GM12878 (cell line): ENCODE measurements at regions not wholly inside any gene's neighbourhood (a gene's known extent, or its start where the extent isn't known, plus 50 kb on each side); places are given as distances from the start of the nearest gene placed in this dataset.

Experiments used
- ATAC-seq: fragments of 200-7000 bp; cut with Tn5 transposase; 3 replicates; pipeline ENCODE4 v1.9.1; 2020; ENCODE audit warnings: mild to moderate bottlenecking, moderate library complexity
- BruUV-seq: library from RNA; stranded (reverse); fragments of 400-500 nt; replicated peaks from 2 replicates; lab custom pipeline; 2021; lab: Mats Ljungman, UMichigan
- CTCF ChIA-PET: fragments of 300-600 bp; sonication (Branson Sonifier 250); formaldehyde crosslinking; extraction: SDS; loops from one replicate; lab custom pipeline; 2021; ENCODE audit warnings: inconsistent platforms; lab: Yijun Ruan, JAX
- POLR2A ChIA-PET: fragments of 350-600 bp; formaldehyde crosslinking; extraction: SDS; loops from one replicate; lab custom pipeline; 2021; ENCODE audit warnings: inconsistent platforms; lab: Charles Lee
- RAD21 ChIA-PET: fragments of 300-600 bp; sonication (Branson Sonifier 250); formaldehyde crosslinking; loops from one replicate; lab custom pipeline; 2023; ENCODE audit warnings: antibody characterized with exemption; ENCODE audit not compliant: unreplicated experiment; lab: Charles Lee
- SMC1A ChIA-PET: fragments of 300-600 bp; sonication (Branson Sonifier 250); formaldehyde crosslinking; loops from one replicate; lab custom pipeline; 2023; ENCODE audit not compliant: unreplicated experiment, uncharacterized antibody; lab: Charles Lee
- DNase-seq: peaks from one replicate; pipeline ENCODE4 v3.0.0-alpha.2; 2011; ENCODE audit warnings: low read depth, low spot score
- FAIRE-seq: peaks from 3 replicates; lab custom pipeline; 2011; peaks lifted over from hg19 to GRCh38; lab: Jason Lieb, UNC
- H2AFZ ChIP-seq: 2 replicates; pipeline ENCODE4 v1.6.0; 2011; ENCODE audit warnings: low read depth, low read length, control low read depth; ENCODE audit not compliant: control insufficient read depth
- H3K27ac ChIP-seq: 2 replicates; pipeline ENCODE4 v1.5.1; 2011; ENCODE audit warnings: control low read depth; ENCODE audit not compliant: control insufficient read depth, insufficient read depth
- H3K27me3 ChIP-seq, 2 experiments: replicated peaks in 1 of 2; 2 replicates each; pipeline versions ENCODE4 v1.6.0 to v1.6.1; 2011; ENCODE audit warnings: low read length in 1 of 2; ENCODE audit not compliant: control insufficient read depth in 2 of 2, insufficient read depth in 2 of 2
- H3K36me3 ChIP-seq, 2 experiments: 2 replicates each; pipeline ENCODE4 v1.5.1; 2011; ENCODE audit warnings: low read length in 1 of 2; ENCODE audit not compliant: control insufficient read depth in 2 of 2, insufficient read depth in 2 of 2
- H3K4me1 ChIP-seq: 2 replicates; pipeline ENCODE4 v1.6.1; 2011; ENCODE audit warnings: mild to moderate bottlenecking, low read length, moderate library complexity, mixed read lengths; ENCODE audit not compliant: control insufficient read depth, insufficient read depth
- H3K4me2 ChIP-seq: 2 replicates; pipeline ENCODE4 v1.6.0; 2011; ENCODE audit warnings: control low read depth; ENCODE audit not compliant: control insufficient read depth, insufficient read depth
- H3K4me3 ChIP-seq: fragments of 200-600 bp; sonication (generic); 2 replicates; pipeline ENCODE4 v1.5.1; 2016
- H3K79me2 ChIP-seq: 2 replicates; pipeline ENCODE4 v1.6.0; 2011; ENCODE audit warnings: low read length; ENCODE audit not compliant: control insufficient read depth, insufficient read depth
- H3K9ac ChIP-seq: 2 replicates; pipeline ENCODE4 v1.8.0; 2011; ENCODE audit warnings: low read length, control low read depth, mixed read lengths; ENCODE audit not compliant: control insufficient read depth, insufficient read depth
- H3K9me3 ChIP-seq: replicated peaks from 3 replicates; pipeline ENCODE4 v1.5.1; 2011; ENCODE audit warnings: mild to moderate bottlenecking, low read length; ENCODE audit not compliant: control insufficient read depth, insufficient read depth
- H4K20me1 ChIP-seq: 2 replicates; pipeline ENCODE4 v1.6.0; 2011; ENCODE audit not compliant: control insufficient read depth, insufficient read depth
- CEBPB ChIP-seq, 2 experiments: fragments of 150-350 bp in 1 of 2; IDR thresholded peaks; 2 replicates each; pipeline ENCODE4 v1.6.1; 2012 to 2014; ENCODE audit warnings: low read depth in 2 of 2, low read length in 2 of 2, borderline replicate concordance in 1 of 2, inconsistent platforms in 1 of 2
- HDAC6 ChIP-seq: fragments of 200-600 bp; sonication (generic); IDR thresholded peaks from one replicate; pipeline ENCODE4 v1.8.0; 2017; ENCODE audit warnings: antibody characterized with exemption; ENCODE audit not compliant: unreplicated experiment
- MTA2 ChIP-seq: fragments of 450-650 bp; IDR thresholded peaks from 2 replicates; pipeline ENCODE4 v1.6.1; 2016; ENCODE audit warnings: low read depth, mild to moderate bottlenecking, moderate library complexity
- NBN ChIP-seq: fragments of 450-650 bp; IDR thresholded peaks from 2 replicates; pipeline ENCODE4 v1.6.1; 2016
- NFYA ChIP-seq: IDR thresholded peaks from 2 replicates; pipeline ENCODE4 v1.6.1; 2011; ENCODE audit warnings: low read depth, mild to moderate bottlenecking, low read length, improper control_type of control experiment, borderline replicate concordance
- POLR2AphosphoS5 ChIP-seq: IDR thresholded peaks from 2 replicates; pipeline ENCODE4 v1.6.1; 2011; ENCODE audit warnings: mild to moderate bottlenecking, low read length, inconsistent platforms
- SMC3 ChIP-seq: IDR thresholded peaks from 2 replicates; pipeline ENCODE4 v1.6.1; 2011; ENCODE audit warnings: low read length, improper control_type of control experiment, borderline replicate concordance
- SREBF1 ChIP-seq: IDR thresholded peaks from 2 replicates; pipeline ENCODE4 v1.6.1; 2012; ENCODE audit warnings: mild to moderate bottlenecking, low read length
- SUZ12 ChIP-seq: fragments of 200-600 bp; sonication (generic); IDR thresholded peaks from one replicate; pipeline ENCODE4 v1.6.1; 2018; ENCODE audit warnings: antibody characterized with exemption, mild to moderate bottlenecking; ENCODE audit not compliant: unreplicated experiment
- TCF7 ChIP-seq: IDR thresholded peaks from 2 replicates; pipeline ENCODE4 v1.6.1; 2014; ENCODE audit warnings: antibody characterized with exemption, borderline replicate concordance
- WGBS: methylation state at CpG from one replicate; pipeline ENCODE4 v1.1.6; 2016; ENCODE audit warnings: low lambda C conversion rate; ENCODE audit not compliant: insufficient replicate concordance, insufficient coverage; ENCODE audit errors: missing lambda C conversion rate; 5-methylcytosine and 5-hydroxymethylcytosine counted together
- in situ Hi-C: fragments of 300-500 bp; cut with MboI; formaldehyde crosslinking; loops from 9 replicates; pipeline ENCODE4 v1.14.3; 2018; ENCODE audit warnings: mixed read lengths
- intact Hi-C: fragments of 100-400 bp; cut with micrococcal nuclease; formaldehyde crosslinking; loops from one replicate; pipeline ENCODE4 v1.14.2; 2022; ENCODE audit not compliant: unreplicated experiment
- TF ChIP-seq, protein P1 (sequence below): IDR thresholded peaks from 2 replicates; pipeline ENCODE4 v1.6.1; 2011; ENCODE audit warnings: mild to moderate bottlenecking, low read depth, low read length, moderate library complexity; ENCODE audit not compliant: insufficient replicate concordance
- TF ChIP-seq, protein P2 (sequence below): IDR thresholded peaks from 2 replicates; pipeline ENCODE4 v1.6.1; 2012; ENCODE audit warnings: mild to moderate bottlenecking, low read depth, low read length

GRCh38 chr3:73121669-73122331 is 60.3 kb downstream of the EBLN2 start:
- in situ Hi-C loops, result no loop called here
- intact Hi-C loops, result no loop called here
- ATAC-seq, result no peak

More at GRCh38 chr3:73121669-73122331, 60.3 kb downstream of the EBLN2 start:
- Histone ChIP-seq H3K79me2 (no peaks in the 10 kb centered on the region), H3K27me3 (no peaks in the 10 kb centered on the region), H2AFZ (no peak overlapping the region), H4K20me1 (no peaks in the 10 kb centered on the region), H3K36me3 (no peaks in the 10 kb centered on the region), H3K4me3 (no peak overlapping the region), H3K9ac (no peak overlapping the region), H3K4me1 (no peaks in the 10 kb centered on the region), H3K27ac (no peak overlapping the region), H3K4me2 (no peak overlapping the region), H3K9me3 (no peaks in the 10 kb centered on the region)
- ChIA-PET CTCF (interaction anchor here (1.6 kb wide), 1 partner anchor 22 kb away, joined by 3 read pairs; no protein-coding TSS in a partner anchor), POLR2A (no interaction called here), RAD21 (interaction anchor here (1.5 kb wide), 1 partner anchor 380 kb away, joined by 3 read pairs; no protein-coding TSS in a partner anchor), SMC1A (interaction anchor here (1.3 kb wide), 1 partner anchor 380 kb away, joined by 3 read pairs; no protein-coding TSS in a partner anchor)
- no peak for FAIRE-seq
- no TSS peak for BruUV-seq
- TF ChIP-seq, protein P1, sequence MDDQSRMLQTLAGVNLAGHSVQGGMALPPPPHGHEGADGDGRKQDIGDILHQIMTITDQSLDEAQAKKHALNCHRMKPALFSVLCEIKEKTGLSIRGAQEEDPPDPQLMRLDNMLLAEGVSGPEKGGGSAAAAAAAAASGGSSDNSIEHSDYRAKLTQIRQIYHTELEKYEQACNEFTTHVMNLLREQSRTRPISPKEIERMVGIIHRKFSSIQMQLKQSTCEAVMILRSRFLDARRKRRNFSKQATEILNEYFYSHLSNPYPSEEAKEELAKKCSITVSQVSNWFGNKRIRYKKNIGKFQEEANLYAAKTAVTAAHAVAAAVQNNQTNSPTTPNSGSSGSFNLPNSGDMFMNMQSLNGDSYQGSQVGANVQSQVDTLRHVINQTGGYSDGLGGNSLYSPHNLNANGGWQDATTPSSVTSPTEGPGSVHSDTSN, result no peak
- TF ChIP-seq MTA2 (no peak), NBN (no peak), TCF7 (no peak), POLR2AphosphoS5 (no peak), HDAC6 (no peak), SMC3 (no peak), NFYA (no peak), CEBPB (IDR thresholded peaks at IDR 0.05; ENCODE audit: borderline replicate concordance in 1 of 2, low read depth in 2 of 2, low read length in 2 of 2) (no peak), SUZ12 (no peak), SREBF1 (no peak)
- TF ChIP-seq, protein P2, sequence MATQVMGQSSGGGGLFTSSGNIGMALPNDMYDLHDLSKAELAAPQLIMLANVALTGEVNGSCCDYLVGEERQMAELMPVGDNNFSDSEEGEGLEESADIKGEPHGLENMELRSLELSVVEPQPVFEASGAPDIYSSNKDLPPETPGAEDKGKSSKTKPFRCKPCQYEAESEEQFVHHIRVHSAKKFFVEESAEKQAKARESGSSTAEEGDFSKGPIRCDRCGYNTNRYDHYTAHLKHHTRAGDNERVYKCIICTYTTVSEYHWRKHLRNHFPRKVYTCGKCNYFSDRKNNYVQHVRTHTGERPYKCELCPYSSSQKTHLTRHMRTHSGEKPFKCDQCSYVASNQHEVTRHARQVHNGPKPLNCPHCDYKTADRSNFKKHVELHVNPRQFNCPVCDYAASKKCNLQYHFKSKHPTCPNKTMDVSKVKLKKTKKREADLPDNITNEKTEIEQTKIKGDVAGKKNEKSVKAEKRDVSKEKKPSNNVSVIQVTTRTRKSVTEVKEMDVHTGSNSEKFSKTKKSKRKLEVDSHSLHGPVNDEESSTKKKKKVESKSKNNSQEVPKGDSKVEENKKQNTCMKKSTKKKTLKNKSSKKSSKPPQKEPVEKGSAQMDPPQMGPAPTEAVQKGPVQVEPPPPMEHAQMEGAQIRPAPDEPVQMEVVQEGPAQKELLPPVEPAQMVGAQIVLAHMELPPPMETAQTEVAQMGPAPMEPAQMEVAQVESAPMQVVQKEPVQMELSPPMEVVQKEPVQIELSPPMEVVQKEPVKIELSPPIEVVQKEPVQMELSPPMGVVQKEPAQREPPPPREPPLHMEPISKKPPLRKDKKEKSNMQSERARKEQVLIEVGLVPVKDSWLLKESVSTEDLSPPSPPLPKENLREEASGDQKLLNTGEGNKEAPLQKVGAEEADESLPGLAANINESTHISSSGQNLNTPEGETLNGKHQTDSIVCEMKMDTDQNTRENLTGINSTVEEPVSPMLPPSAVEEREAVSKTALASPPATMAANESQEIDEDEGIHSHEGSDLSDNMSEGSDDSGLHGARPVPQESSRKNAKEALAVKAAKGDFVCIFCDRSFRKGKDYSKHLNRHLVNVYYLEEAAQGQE, result no peak
- DNase-seq, result no peak
- 12% methylated on average over 2 of the region's 2 CpGs for WGBS
